ENCODE measurements at regions not wholly inside any gene's neighbourhood (a gene's known extent, or its start where the extent isn't known, plus 50 kb on each side); places are given as distances from the start of the nearest gene placed in this dataset.

- H3K9me3 Mint-ChIP-seq, result no peaks in the 10 kb centered on the region
- no peaks in the 10 kb centered on the region for H3K4me1 Mint-ChIP-seq
- H3K4me3 Mint-ChIP-seq, result no peak overlapping the region
- no peak for DNase-seq
- no peak overlapping the region for H3K27ac Mint-ChIP-seq
- no peak for ATAC-seq
- H3K27me3 Mint-ChIP-seq, result no peaks in the 10 kb centered on the region
Measured at GRCh38 chr6:19261642-19262041, 575.5 kb upstream of the ID4 start.

- no peak for DNase-seq
- ATAC-seq, result no peak
- no peaks in the 10 kb centered on the region for H3K4me1 Mint-ChIP-seq
- no peak overlapping the region for H3K27ac Mint-ChIP-seq
- peaks cover 7 to 15% of the 10 kb centered on the region in 2 donors for H3K9me3 Mint-ChIP-seq
- H3K27me3 Mint-ChIP-seq, result no peaks in the 10 kb centered on the region
- no peak overlapping the region for H3K4me3 Mint-ChIP-seq
Measured at GRCh38 chr6:19268117-19268516, 569.1 kb upstream of the ID4 start.

GRCh38 chr6:19268718-19269117 is 568.5 kb upstream of the ID4 start:
- peaks cover 8 to 15% of the 10 kb centered on the region in 2 donors for H3K9me3 Mint-ChIP-seq
- H3K4me3 Mint-ChIP-seq, result no peak overlapping the region
- DNase-seq (no peak), ATAC-seq (no peak)
- H3K27ac Mint-ChIP-seq, result no peak overlapping the region
- H3K27me3 Mint-ChIP-seq, result no peaks in the 10 kb centered on the region
- no peaks in the 10 kb centered on the region for H3K4me1 Mint-ChIP-seq

GRCh38 chr6:19269341-19269898 is 567.8 kb upstream of the ID4 start:
- DNase-seq (no peak), ATAC-seq (no peak)
- Mint-ChIP-seq H3K27me3 (no peaks in the 10 kb centered on the region), H3K9me3 (peaks cover 8 to 15% of the 10 kb centered on the region in 2 donors), H3K4me3 (no peak overlapping the region), H3K4me1 (no peaks in the 10 kb centered on the region), H3K27ac (no peak overlapping the region)

GRCh38 chr6:19270616-19271015 is 566.6 kb upstream of the ID4 start:
- Mint-ChIP-seq H3K9me3 (peaks cover 8 to 16% of the 10 kb centered on the region in 2 donors), H3K4me1 (no peaks in the 10 kb centered on the region), H3K27me3 (no peaks in the 10 kb centered on the region), H3K4me3 (no peak overlapping the region), H3K27ac (no peak overlapping the region)
- DNase-seq (no peak), ATAC-seq (no peak)

GRCh38 chr6:19279273-19279684 is 557.9 kb upstream of the ID4 start:
- Mint-ChIP-seq H3K4me3 (no peak overlapping the region), H3K9me3 (peaks cover 10 to 22% of the 10 kb centered on the region in 2 donors), H3K4me1 (no peaks in the 10 kb centered on the region), H3K27ac (no peak overlapping the region), H3K27me3 (no peaks in the 10 kb centered on the region)
- DNase-seq (no peak), ATAC-seq (no peak)

- Mint-ChIP-seq H3K4me1 (no peaks in the 10 kb centered on the region), H3K27ac (no peak overlapping the region), H3K27me3 (no peaks in the 10 kb centered on the region), H3K9me3 (no peaks in the 10 kb centered on the region), H3K4me3 (no peak overlapping the region)
- DNase-seq (no peak), ATAC-seq (no peak)
Measured at GRCh38 chr6:19287928-19288327, 549.2 kb upstream of the ID4 start.

- Mint-ChIP-seq H3K27ac (no peak overlapping the region), H3K9me3 (no peaks in the 10 kb centered on the region), H3K4me3 (no peak overlapping the region), H3K27me3 (no peaks in the 10 kb centered on the region), H3K4me1 (no peaks in the 10 kb centered on the region)
- ATAC-seq (no peak), DNase-seq (no peak)
Measured at GRCh38 chr6:19289457-19289856, 547.7 kb upstream of the ID4 start.

GRCh38 chr6:19297880-19298279 is 539.3 kb upstream of the ID4 start:
- Mint-ChIP-seq H3K27me3 (no peaks in the 10 kb centered on the region), H3K4me3 (no peak overlapping the region)
- DNase-seq, result no peak

GRCh38 chr6:19298421-19298820 is 538.7 kb upstream of the ID4 start:
- Mint-ChIP-seq H3K4me3 (no peak overlapping the region), H3K9me3 (peaks cover 4 to 6% of the 10 kb centered on the region in 2 donors), H3K27ac (no peak overlapping the region), H3K27me3 (no peaks in the 10 kb centered on the region), H3K4me1 (no peaks in the 10 kb centered on the region)
- ATAC-seq (no peak), DNase-seq (no peak)

More at GRCh38 chr6:19297880-19298279, 539.3 kb upstream of the ID4 start:
- Mint-ChIP-seq H3K27ac (no peak overlapping the region), H3K9me3 (peaks cover 4 to 6% of the 10 kb centered on the region in 2 donors), H3K4me1 (no peaks in the 10 kb centered on the region)
- ATAC-seq, result no peak

GRCh38 chr6:19299129-19299528 is 538.0 kb upstream of the ID4 start:
- no peak for ATAC-seq
- no peaks in the 10 kb centered on the region for H3K27me3 Mint-ChIP-seq

GRCh38 chr6:19301980-19302379 is 535.2 kb upstream of the ID4 start:
- no peak for ATAC-seq
- no peak for DNase-seq
- Mint-ChIP-seq H3K4me1 (no peaks in the 10 kb centered on the region), H3K4me3 (no peak overlapping the region), H3K27ac (no peak overlapping the region), H3K27me3 (no peaks in the 10 kb centered on the region), H3K9me3 (peaks cover 6 to 9% of the 10 kb centered on the region in 2 donors)

More at GRCh38 chr6:19299129-19299528, 538.0 kb upstream of the ID4 start:
- Mint-ChIP-seq H3K27ac (no peak overlapping the region), H3K4me1 (no peaks in the 10 kb centered on the region), H3K4me3 (no peak overlapping the region), H3K9me3 (peaks cover 5 to 6% of the 10 kb centered on the region in 2 donors)
- DNase-seq, result no peak

- no peak for ATAC-seq
- no peak overlapping the region for H3K27ac Mint-ChIP-seq
Measured at GRCh38 chr6:19303383-19303782, 533.8 kb upstream of the ID4 start.

GRCh38 chr6:19309661-19310060 is 527.5 kb upstream of the ID4 start:
- DNase-seq (no peak), ATAC-seq (no peak)
- peaks cover 15 to 20% of the 10 kb centered on the region in 2 donors for H3K9me3 Mint-ChIP-seq
- H3K27me3 Mint-ChIP-seq, result no peaks in the 10 kb centered on the region
- no peaks in the 10 kb centered on the region for H3K4me1 Mint-ChIP-seq
- H3K4me3 Mint-ChIP-seq, result no peak overlapping the region
- H3K27ac Mint-ChIP-seq, result no peak overlapping the region

More at GRCh38 chr6:19303383-19303782, 533.8 kb upstream of the ID4 start:
- Mint-ChIP-seq H3K4me3 (no peak overlapping the region), H3K9me3 (peaks cover 6 to 9% of the 10 kb centered on the region in 2 donors), H3K27me3 (no peaks in the 10 kb centered on the region), H3K4me1 (no peaks in the 10 kb centered on the region)
- no peak for DNase-seq

GRCh38 chr6:19311786-19312185 is 525.4 kb upstream of the ID4 start:
- no peak for ATAC-seq
- Mint-ChIP-seq H3K4me3 (no peak overlapping the region), H3K27ac (no peak overlapping the region), H3K27me3 (no peaks in the 10 kb centered on the region), H3K9me3 (peaks cover 15 to 20% of the 10 kb centered on the region in 2 donors), H3K4me1 (no peaks in the 10 kb centered on the region)
- no peak for DNase-seq

- Mint-ChIP-seq H3K4me3 (no peak overlapping the region), H3K27me3 (no peaks in the 10 kb centered on the region), H3K4me1 (no peaks in the 10 kb centered on the region), H3K9me3 (peaks cover 15 to 25% of the 10 kb centered on the region in 2 donors), H3K27ac (no peak overlapping the region)
- ATAC-seq (no peak), DNase-seq (no peak)
Measured at GRCh38 chr6:19312241-19312978, 524.8 kb upstream of the ID4 start.
